ENCODE measurements at regions not wholly inside any gene's neighbourhood (a gene's known extent, or its start where the extent isn't known, plus 50 kb on each side); places are given as distances from the start of the nearest gene placed in this dataset.

GRCh38 chr13:46475541-46475991 is 77.4 kb upstream of the LRCH1 start:
- Histone ChIP-seq H3K4me1 (ENCODE audit: control insufficient read depth in 1 of 2, insufficient read depth in 2 of 2, low read length in 2 of 2) (no peaks in the 10 kb centered on the region), H3K27me3 (ENCODE audit: insufficient read depth, low read length) (no peaks in the 10 kb centered on the region), H3K4me3 (replicated peaks in 1 of 2; ENCODE audit: low read depth in 1 of 2, low read length in 2 of 2) (no peak overlapping the region), H3K79me2 (ENCODE audit: insufficient read depth, low read length) (no peaks in the 10 kb centered on the region), H3K36me3 (ENCODE audit: control insufficient read depth in 1 of 2, insufficient read depth in 2 of 2, low read length in 2 of 2) (no peaks in the 10 kb centered on the region), H3K9me3 (ENCODE audit: control insufficient read depth in 1 of 2, insufficient read depth in 1 of 2, low read depth in 1 of 2, low read length in 2 of 2) (no peaks in the 10 kb centered on the region), H2AFZ (ENCODE audit: low read depth, low read length, poor library complexity, severe bottlenecking) (no peak overlapping the region), H4K20me1 (ENCODE audit: insufficient read depth) (no peaks in the 10 kb centered on the region), H3K9me2 (ENCODE audit: insufficient read depth) (no peaks in the 10 kb centered on the region), H3K4me2 (ENCODE audit: low read length) (no peak overlapping the region), H3K9ac (ENCODE audit: low read length) (no peak overlapping the region), H3K27ac (ENCODE audit: low read depth, low read length) (no peak overlapping the region)
- ChIA-PET POLR2A (no interaction called here), CTCF (no interaction called here), RAD21 (ENCODE audit: low non-redundant PET in 1 of 2, low total read pairs in 2 of 2, uncharacterized antibody in 2 of 2, unreplicated experiment in 2 of 2) (no interaction called here)
- no TSS peak for BruUV-seq (replicated peaks)
- no peak for TF ChIP-seq ZBTB33 (IDR thresholded peaks at IDR 0.05; ENCODE audit: extremely low read depth, insufficient replicate concordance, low read length)
- no peak for TF ChIP-seq ZFX (IDR thresholded peaks at IDR 0.05)
- no peak for TF ChIP-seq CTCF (IDR thresholded peaks at IDR 0.05 in 2 of 3, conservative IDR thresholded peaks at IDR 0.05 in 1 of 3; ENCODE audit: borderline replicate concordance in 1 of 3, insufficient read depth in 1 of 3, low read depth in 2 of 3, low read length in 2 of 3)
- intact Hi-C loops (cut with micrococcal nuclease) = no loop called here
- DNase-seq (ENCODE audit: low read depth, low spot score) (no peak), ATAC-seq (no peak)

- ChIA-PET POLR2A (no interaction called here), RAD21 (ENCODE audit: low non-redundant PET in 1 of 2, low total read pairs in 2 of 2, uncharacterized antibody in 2 of 2, unreplicated experiment in 2 of 2) (no interaction called here), CTCF (no interaction called here)
- Histone ChIP-seq H3K4me3 (replicated peaks in 1 of 2; ENCODE audit: low read depth in 1 of 2, low read length in 2 of 2) (no peak overlapping the region), H3K4me2 (ENCODE audit: low read length) (no peak overlapping the region), H3K27ac (ENCODE audit: low read depth, low read length) (no peak overlapping the region), H2AFZ (ENCODE audit: low read depth, low read length, poor library complexity, severe bottlenecking) (no peak overlapping the region), H3K27me3 (ENCODE audit: insufficient read depth, low read length) (no peaks in the 10 kb centered on the region), H3K9me2 (ENCODE audit: insufficient read depth) (no peaks in the 10 kb centered on the region), H3K4me1 (ENCODE audit: control insufficient read depth in 1 of 2, insufficient read depth in 2 of 2, low read length in 2 of 2) (0 out of 4 replicates have a peak, but pooled peaks cover 0 to 5% of the 10 kb centered on the region in 2 experiments), H3K9me3 (ENCODE audit: control insufficient read depth in 1 of 2, insufficient read depth in 1 of 2, low read depth in 1 of 2, low read length in 2 of 2) (no peaks in the 10 kb centered on the region), H3K9ac (ENCODE audit: low read length) (no peak overlapping the region), H3K79me2 (ENCODE audit: insufficient read depth, low read length) (no peaks in the 10 kb centered on the region), H4K20me1 (ENCODE audit: insufficient read depth) (no peaks in the 10 kb centered on the region), H3K36me3 (ENCODE audit: control insufficient read depth in 1 of 2, insufficient read depth in 2 of 2, low read length in 2 of 2) (no peaks in the 10 kb centered on the region)
- BruUV-seq (replicated peaks) = no TSS peak
- DNase-seq (ENCODE audit: low read depth, low spot score) (no peak), ATAC-seq (no peak)
- intact Hi-C loops (cut with micrococcal nuclease) = no loop called here
- TF ChIP-seq REST (IDR thresholded peaks at IDR 0.05; ENCODE audit: low read depth) (no peak), JUND (IDR thresholded peaks at IDR 0.05) (no peak), RAD21 (IDR thresholded peaks at IDR 0.05; ENCODE audit: low read depth) (no peak), EGR1 (IDR thresholded peaks at IDR 0.05; ENCODE audit: low read depth) (no peak), ZBTB33 (IDR thresholded peaks at IDR 0.05; ENCODE audit: extremely low read depth, insufficient replicate concordance, low read length) (no peak), CEBPB (IDR thresholded peaks at IDR 0.05; ENCODE audit: low read depth) (no peak), ZFX (IDR thresholded peaks at IDR 0.05) (no peak), ATF3 (IDR thresholded peaks at IDR 0.05) (no peak), ELF1 (IDR thresholded peaks at IDR 0.05; ENCODE audit: borderline replicate concordance, low read depth) (no peak)
These were observed 79.2 kb upstream of the LRCH1 start for GRCh38 chr13:46473806-46474205.

All from HCT116 (cell line).